HG02884 (cell line): ENCODE measurements at regions not wholly inside any gene's neighbourhood (a gene's known extent, or its start where the extent isn't known, plus 50 kb on each side); places are given as distances from the start of the nearest gene placed in this dataset.

ENCODE experiments used
- ATAC-seq: cut with Tn5 transposase; IDR thresholded peaks from one replicate; pipeline ENCODE4 v1.9.1; 2021; ENCODE audit warnings: mild to moderate bottlenecking, moderate library complexity; ENCODE audit not compliant: unreplicated experiment

- no peak for ATAC-seq
These were observed 258.8 kb downstream of the PLPP3 start for GRCh38 chr1:56320464-56321149.

- ATAC-seq: no peak
These were observed 261.6 kb downstream of the PLPP3 start for GRCh38 chr1:56317722-56318121.

GRCh38 chr1:56315293-56315942 lies 263.9 kb downstream of the PLPP3 start:
- no peak for ATAC-seq

- ATAC-seq: no peak
These were observed 265.8 kb downstream of the PLPP3 start for GRCh38 chr1:56313560-56313959.

- ATAC-seq: no peak
These were observed 267.6 kb downstream of the PLPP3 start for GRCh38 chr1:56311766-56312165.

GRCh38 chr1:56310945-56311344 lies 268.4 kb downstream of the PLPP3 start:
- no peak for ATAC-seq

GRCh38 chr1:56309065-56309464 lies 270.3 kb downstream of the PLPP3 start:
- no peak for ATAC-seq

GRCh38 chr1:56304975-56305374 lies 274.4 kb downstream of the PLPP3 start:
- ATAC-seq: no peak

GRCh38 chr1:56303805-56304204 lies 275.6 kb downstream of the PLPP3 start:
- ATAC-seq: no peak

GRCh38 chr1:56302878-56303277 lies 276.5 kb downstream of the PLPP3 start:
- ATAC-seq: no peak

- ATAC-seq: no peak
These were observed 277.6 kb downstream of the PLPP3 start for GRCh38 chr1:56301791-56302190.

- no peak for ATAC-seq
These were observed 278.5 kb downstream of the PLPP3 start for GRCh38 chr1:56300836-56301235.

- ATAC-seq: no peak
These were observed 280.5 kb downstream of the PLPP3 start for GRCh38 chr1:56298866-56299265.

- ATAC-seq: no peak
These were observed 281.5 kb downstream of the PLPP3 start for GRCh38 chr1:56297904-56298303.

GRCh38 chr1:56297208-56297607 lies 282.2 kb downstream of the PLPP3 start:
- no peak for ATAC-seq

GRCh38 chr1:56295949-56296929 lies 283.1 kb downstream of the PLPP3 start:
- no peak for ATAC-seq

- no peak for ATAC-seq
These were observed 287.9 kb downstream of the PLPP3 start for GRCh38 chr1:56291374-56291919.

GRCh38 chr1:56289260-56289659 lies 290.1 kb downstream of the PLPP3 start:
- ATAC-seq: no peak

GRCh38 chr1:56287721-56288120 lies 291.6 kb downstream of the PLPP3 start:
- ATAC-seq: no peak

- ATAC-seq: no peak
These were observed 292.4 kb downstream of the PLPP3 start for GRCh38 chr1:56286956-56287355.

- no peak for ATAC-seq
These were observed 292.9 kb downstream of the PLPP3 start for GRCh38 chr1:56286506-56286905.
